Uterus (tissue), 3 donors: ENCODE measurements at regions not wholly inside any gene's neighbourhood (a gene's known extent, or its start where the extent isn't known, plus 50 kb on each side); places are given as distances from the start of the nearest gene placed in this dataset.

Experiments
- DNase-seq, 2 donors: peaks; one replicate each; pipeline ENCODE4 v3.0.0-alpha.2; 2019 to 2020
- H3K27ac ChIP-seq, 2 donors: fragments of 200-600 bp; sonication (generic); 1 replicate in 1 of 2; 2 replicates in 1 of 2; pipeline ENCODE4 v1.5.1; 2016 to 2018
- H3K27me3 ChIP-seq, 2 donors: fragments of 200-600 bp; sonication (generic); one replicate each; pipeline ENCODE4 v1.5.1; 2018 to 2019; ENCODE audit warnings: control low read depth in 1 of 2
- H3K36me3 ChIP-seq, 2 donors: fragments of 200-600 bp; sonication (generic); one replicate each; pipeline ENCODE4 v1.5.1; 2019; ENCODE audit warnings: control low read depth in 1 of 2
- H3K4me1 ChIP-seq, 2 donors: fragments of 200-600 bp; sonication (generic); one replicate each; pipeline ENCODE4 v1.5.1; 2018 to 2019; ENCODE audit warnings: control low read depth in 1 of 2
- H3K4me3 ChIP-seq, 2 donors: fragments of 200-600 bp; sonication (generic); 1 replicate in 1 of 2; 2 replicates in 1 of 2; pipeline ENCODE4 v1.5.1; 2018 to 2019; ENCODE audit warnings: mild to moderate bottlenecking in 1 of 2
- H3K9me3 ChIP-seq, 2 donors: fragments of 200-600 bp; sonication (generic); one replicate each; pipeline ENCODE4 v1.5.1; 2019; ENCODE audit warnings: control low read depth in 1 of 2
- POLR2A ChIP-seq, 2 donors: fragments of 450-650 bp; IDR thresholded peaks; one replicate each; pipeline ENCODE4 v1.6.1; 2016; ENCODE audit warnings: antibody characterized with exemption in 2 of 2, mild to moderate bottlenecking in 1 of 2, moderate library complexity in 1 of 2
- intact Hi-C: fragments of 100-400 bp; cut with DNase I; formaldehyde crosslinking; loops from one replicate; pipeline ENCODE4 v1.15.1; 2023; ENCODE audit warnings: low total_unique reads
- TF ChIP-seq, protein P1 (sequence below), 4 experiments: fragments of 200-600 bp in 2 of 4; fragments of 450-650 bp in 2 of 4; sonication (generic) in 2 of 4; IDR thresholded peaks; one replicate each; pipeline ENCODE4 v1.5.1; 2016 to 2019; ENCODE audit warnings: antibody characterized with exemption in 4 of 4, mild to moderate bottlenecking in 2 of 4, moderate library complexity in 1 of 4
- donor health status: DM: yes; HTN: yes; CAD: no.

DNA sequence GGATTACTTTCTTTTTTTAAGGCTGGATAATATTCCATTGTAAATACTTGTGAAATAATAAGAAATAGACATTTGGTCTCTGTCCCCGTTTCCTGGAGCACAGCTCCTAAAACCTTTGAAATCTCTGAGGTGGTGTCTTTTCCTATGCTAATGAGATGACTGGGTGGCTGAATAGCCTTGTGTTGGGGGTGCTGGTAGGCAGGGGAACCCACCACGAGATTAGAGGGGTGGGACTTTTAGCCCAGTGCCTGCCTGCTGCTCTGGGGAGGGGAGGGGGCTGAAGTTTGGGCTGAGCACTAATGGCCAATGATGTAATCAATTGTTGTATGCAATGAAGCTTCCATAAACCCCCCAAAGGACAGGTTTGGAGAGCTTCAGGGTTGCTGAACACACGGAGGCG, 175.7 kb downstream of the FGF9 start:
- H3K9me3 ChIP-seq, result no peaks in the 10 kb centered on the region
- DNase-seq, result no peak
- no peak overlapping the region for H3K27ac ChIP-seq
- H3K4me1 ChIP-seq, result peaks cover 0 to 7% of the 10 kb centered on the region in 2 donors
- no peak overlapping the region for H3K4me3 ChIP-seq
- intact Hi-C loops, result no loop called here
- TF ChIP-seq, protein P1, sequence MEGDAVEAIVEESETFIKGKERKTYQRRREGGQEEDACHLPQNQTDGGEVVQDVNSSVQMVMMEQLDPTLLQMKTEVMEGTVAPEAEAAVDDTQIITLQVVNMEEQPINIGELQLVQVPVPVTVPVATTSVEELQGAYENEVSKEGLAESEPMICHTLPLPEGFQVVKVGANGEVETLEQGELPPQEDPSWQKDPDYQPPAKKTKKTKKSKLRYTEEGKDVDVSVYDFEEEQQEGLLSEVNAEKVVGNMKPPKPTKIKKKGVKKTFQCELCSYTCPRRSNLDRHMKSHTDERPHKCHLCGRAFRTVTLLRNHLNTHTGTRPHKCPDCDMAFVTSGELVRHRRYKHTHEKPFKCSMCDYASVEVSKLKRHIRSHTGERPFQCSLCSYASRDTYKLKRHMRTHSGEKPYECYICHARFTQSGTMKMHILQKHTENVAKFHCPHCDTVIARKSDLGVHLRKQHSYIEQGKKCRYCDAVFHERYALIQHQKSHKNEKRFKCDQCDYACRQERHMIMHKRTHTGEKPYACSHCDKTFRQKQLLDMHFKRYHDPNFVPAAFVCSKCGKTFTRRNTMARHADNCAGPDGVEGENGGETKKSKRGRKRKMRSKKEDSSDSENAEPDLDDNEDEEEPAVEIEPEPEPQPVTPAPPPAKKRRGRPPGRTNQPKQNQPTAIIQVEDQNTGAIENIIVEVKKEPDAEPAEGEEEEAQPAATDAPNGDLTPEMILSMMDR (IDR thresholded peaks at IDR 0.05), result no peak
- TF ChIP-seq POLR2A (IDR thresholded peaks at IDR 0.05), result no peak
- H3K36me3 ChIP-seq, result no peaks in the 10 kb centered on the region
- no peaks in the 10 kb centered on the region for H3K27me3 ChIP-seq

DNA sequence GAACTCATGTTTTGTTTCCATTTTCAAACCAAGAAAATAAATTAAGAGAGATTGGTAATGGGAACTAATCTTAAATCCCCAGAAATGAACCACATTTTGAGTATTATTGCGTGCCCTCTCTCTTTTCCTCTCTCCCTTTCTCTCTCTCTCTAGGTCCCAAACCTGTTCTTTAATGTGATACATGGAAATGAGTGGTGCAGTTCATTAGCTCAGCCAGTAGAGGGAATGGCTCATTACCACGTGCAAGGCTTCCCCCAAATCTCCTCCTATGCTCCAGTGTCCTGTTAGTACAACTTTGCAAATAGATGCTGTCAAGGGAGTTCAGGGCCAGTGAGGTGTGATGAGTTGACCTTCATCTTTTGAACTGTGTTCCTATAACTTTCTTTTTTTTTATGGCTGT, 178.4 kb downstream of the FGF9 start:
- peaks cover 0 to 7% of the 10 kb centered on the region in 2 donors for H3K4me1 ChIP-seq
- H3K36me3 ChIP-seq, result no peaks in the 10 kb centered on the region
- TF ChIP-seq POLR2A (IDR thresholded peaks at IDR 0.05), result no peak
- TF ChIP-seq, protein P1 (IDR thresholded peaks at IDR 0.05), result peak in 3 of 4 experiments; percentile 25 to 50 (median 47)
- peak overlapping the region; percentile 16 to 56 for H3K27ac ChIP-seq
- no peak for DNase-seq
- H3K9me3 ChIP-seq, result no peaks in the 10 kb centered on the region
- H3K4me3 ChIP-seq, result no peak overlapping the region
- no peaks in the 10 kb centered on the region for H3K27me3 ChIP-seq
- intact Hi-C loops, result no loop called here

DNA sequence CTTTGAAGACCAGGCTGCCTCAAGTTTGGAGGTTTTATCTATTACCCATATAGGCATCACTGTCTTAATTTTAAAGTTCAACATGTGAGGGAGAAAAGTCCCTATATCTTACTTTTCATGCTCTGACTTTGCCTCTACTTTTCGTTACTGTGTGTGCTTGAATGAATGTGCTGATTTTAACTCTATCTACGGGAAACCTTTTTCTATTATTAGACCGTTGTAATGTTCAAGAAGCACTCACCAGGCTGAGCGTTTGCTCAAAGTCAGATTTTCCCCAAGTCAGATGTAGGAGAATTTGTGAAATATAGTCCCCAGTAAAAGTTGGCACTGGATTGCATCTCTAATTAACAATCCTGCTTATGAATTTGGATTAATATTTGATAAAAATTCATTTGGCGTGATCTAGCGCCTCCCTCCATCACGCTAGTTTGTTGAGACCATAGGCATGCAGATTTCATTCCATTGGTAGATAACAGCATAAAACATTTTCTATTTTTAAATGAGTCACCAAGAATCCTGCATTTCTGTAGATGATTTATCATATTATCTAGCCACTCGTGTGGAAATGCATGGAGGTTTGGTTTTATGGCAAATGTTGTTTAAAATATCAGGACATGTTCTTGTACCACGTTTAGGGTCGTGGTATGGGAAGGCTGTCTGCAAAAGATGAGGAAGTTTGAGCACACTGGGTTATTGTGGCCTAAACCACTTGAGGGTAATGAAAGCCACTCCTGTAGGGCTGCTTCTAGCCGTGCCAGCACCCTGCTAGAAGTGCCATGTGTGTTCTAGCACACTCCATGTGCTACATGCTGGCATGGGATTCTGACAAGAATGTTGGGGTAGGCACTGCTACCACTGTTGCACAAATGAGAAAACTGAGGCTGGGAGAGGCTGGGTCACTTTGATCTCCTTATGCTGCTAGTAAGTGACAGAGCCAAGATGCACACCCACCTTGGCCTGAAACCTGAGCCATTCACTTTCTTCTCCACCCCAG, 179.4 kb downstream of the FGF9 start:
- TF ChIP-seq, protein P1 (IDR thresholded peaks at IDR 0.05), result no peak
- no peak for TF ChIP-seq POLR2A (IDR thresholded peaks at IDR 0.05)
- no peak for DNase-seq
- H3K36me3 ChIP-seq, result no peaks in the 10 kb centered on the region
- H3K9me3 ChIP-seq, result no peaks in the 10 kb centered on the region
- no peak overlapping the region for H3K4me3 ChIP-seq
- intact Hi-C loops, result no loop called here
- H3K27ac ChIP-seq, result peak overlapping the region; percentile 52 to 56
- H3K27me3 ChIP-seq, result no peaks in the 10 kb centered on the region
- H3K4me1 ChIP-seq, result peaks cover 0 to 7% of the 10 kb centered on the region in 2 donors

DNA sequence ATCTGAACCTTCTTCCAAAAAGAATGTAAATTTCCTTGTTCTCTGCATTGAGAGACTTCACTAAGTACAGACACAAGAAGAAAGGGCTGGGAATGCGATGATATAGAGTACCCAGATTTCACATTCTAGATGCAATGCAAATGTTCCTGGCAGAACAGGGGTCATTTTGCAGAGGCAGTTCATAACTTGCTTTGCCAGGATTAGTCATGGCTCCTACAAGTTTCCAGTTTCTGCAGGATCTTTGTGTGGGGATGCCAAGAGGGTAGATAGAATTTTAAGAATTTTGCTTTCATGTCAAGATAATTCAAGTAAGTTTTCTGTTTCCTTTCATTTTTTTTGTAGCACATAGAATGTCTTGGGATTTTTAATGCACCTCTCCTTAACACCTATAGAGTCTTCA, 181.2 kb downstream of the FGF9 start:
- TF ChIP-seq POLR2A (IDR thresholded peaks at IDR 0.05), result no peak
- TF ChIP-seq, protein P1 (IDR thresholded peaks at IDR 0.05), result no peak

DNA sequence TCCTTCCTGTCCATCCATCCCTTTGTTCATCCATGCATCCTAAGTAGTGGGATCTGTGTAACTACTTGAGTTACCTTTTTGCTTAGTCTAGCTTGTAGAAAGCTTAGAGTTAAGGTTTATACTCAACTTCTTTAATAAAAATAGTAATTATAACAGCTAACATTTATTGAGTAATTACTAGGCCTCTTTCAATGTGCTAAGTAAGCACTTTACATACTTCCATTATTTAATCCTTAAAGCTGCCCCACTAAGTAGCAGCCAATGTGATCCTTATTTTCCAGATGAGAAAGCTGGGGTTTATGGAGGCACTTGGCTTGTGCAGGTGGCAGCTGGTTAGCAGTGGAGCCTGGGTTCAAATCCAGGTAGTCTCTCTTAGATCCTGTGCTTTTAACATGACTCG, 182.9 kb downstream of the FGF9 start:
- Histone ChIP-seq H3K9me3 (no peaks in the 10 kb centered on the region), H3K27me3 (no peaks in the 10 kb centered on the region), H3K27ac (no peak overlapping the region), H3K4me1 (peaks cover 0 to 7% of the 10 kb centered on the region in 2 donors), H3K4me3 (no peak overlapping the region), H3K36me3 (no peaks in the 10 kb centered on the region)
- TF ChIP-seq, protein P1 (IDR thresholded peaks at IDR 0.05), result no peak
- TF ChIP-seq POLR2A (IDR thresholded peaks at IDR 0.05), result no peak
- no peak for DNase-seq
- intact Hi-C loops, result no loop called here

More for the DNA sequence above, 181.2 kb downstream of the FGF9 start:
- no peaks in the 10 kb centered on the region for H3K36me3 ChIP-seq
- no peak for DNase-seq
- H3K4me3 ChIP-seq, result no peak overlapping the region
- H3K27ac ChIP-seq, result peak overlapping the region; percentile 45 to 56
- H3K27me3 ChIP-seq, result no peaks in the 10 kb centered on the region
- H3K9me3 ChIP-seq, result no peaks in the 10 kb centered on the region
- H3K4me1 ChIP-seq, result peaks cover 0 to 7% of the 10 kb centered on the region in 2 donors
- intact Hi-C loops, result no loop called here
